ENCODE measurements at regions not wholly inside any gene's neighbourhood (a gene's known extent, or its start where the extent isn't known, plus 50 kb on each side); places are given as distances from the start of the nearest gene placed in this dataset.
A peak's percentile ranks its signal among the peaks of the same experiment; 100 is the strongest.
"Not testable (repeated sequence)": the region's sequence is repeated elsewhere in the genome, so short reads cannot be mapped to it uniquely, and the experiment has no call there.

- no peak for DNase-seq
Observed at GRCh38 chr1:67947114-67947513, 103.3 kb downstream of the DIRAS3 start.

- peak; percentile 38 for DNase-seq
Observed at GRCh38 chr1:67945733-67946374, 104.6 kb downstream of the DIRAS3 start.

GRCh38 chr1:67942274-67942673 lies 108.2 kb downstream of the DIRAS3 start:
- peak; percentile 57 for DNase-seq

GRCh38 chr1:67941746-67942145 lies 108.5 kb upstream of the GNG12 start:
- DNase-seq: no peak

- DNase-seq: no peak
Observed at GRCh38 chr1:67941155-67941554, 107.9 kb upstream of the GNG12 start.

GRCh38 chr1:67939942-67940341 lies 106.7 kb upstream of the GNG12 start:
- DNase-seq: no peak

GRCh38 chr1:67939186-67939743 lies 106.0 kb upstream of the GNG12 start:
- no peak for DNase-seq

- DNase-seq: no peak
Observed at GRCh38 chr1:67937651-67938050, 104.4 kb upstream of the GNG12 start.

- no peak for DNase-seq
Observed at GRCh38 chr1:67937010-67937409, 103.7 kb upstream of the GNG12 start.

- no peak for DNase-seq
Observed at GRCh38 chr1:67935560-67935959, 102.3 kb upstream of the GNG12 start.

GRCh38 chr1:67931198-67931597 lies 97.9 kb upstream of the GNG12 start:
- DNase-seq: no peak

- no peak for DNase-seq
Observed at GRCh38 chr1:67923074-67923473, 89.8 kb upstream of the GNG12 start.

- DNase-seq: no peak
Observed at GRCh38 chr1:67921725-67922489, 88.6 kb upstream of the GNG12 start.

- no peak for DNase-seq
Observed at GRCh38 chr1:67919274-67920072, 86.2 kb upstream of the GNG12 start.

GRCh38 chr1:67918067-67918466 lies 84.8 kb upstream of the GNG12 start:
- DNase-seq: no peak

GRCh38 chr1:67917006-67917405 lies 83.7 kb upstream of the GNG12 start:
- no peak for DNase-seq

- no peak for DNase-seq
Observed at GRCh38 chr1:67916140-67916886, 83.0 kb upstream of the GNG12 start.

- no peak for DNase-seq
Observed at GRCh38 chr1:67909776-67910175, 76.5 kb upstream of the GNG12 start.

- peak; percentile 51 for DNase-seq
Observed at GRCh38 chr1:67908250-67908936, 75.1 kb upstream of the GNG12 start.

- not testable (repeated sequence) for DNase-seq
Observed at GRCh38 chr1:67907467-67907866, 74.2 kb upstream of the GNG12 start.

GRCh38 chr1:67906015-67906414 lies 72.7 kb upstream of the GNG12 start:
- DNase-seq: not testable (repeated sequence)
